ENCODE measurements at regions not wholly inside any gene's neighbourhood (a gene's known extent, or its start where the extent isn't known, plus 50 kb on each side); places are given as distances from the start of the nearest gene placed in this dataset.

GRCh38 chr12:75954041-75954440 is 77.5 kb downstream of the PHLDA1 start (continued):
- TF ChIP-seq, protein P1, sequence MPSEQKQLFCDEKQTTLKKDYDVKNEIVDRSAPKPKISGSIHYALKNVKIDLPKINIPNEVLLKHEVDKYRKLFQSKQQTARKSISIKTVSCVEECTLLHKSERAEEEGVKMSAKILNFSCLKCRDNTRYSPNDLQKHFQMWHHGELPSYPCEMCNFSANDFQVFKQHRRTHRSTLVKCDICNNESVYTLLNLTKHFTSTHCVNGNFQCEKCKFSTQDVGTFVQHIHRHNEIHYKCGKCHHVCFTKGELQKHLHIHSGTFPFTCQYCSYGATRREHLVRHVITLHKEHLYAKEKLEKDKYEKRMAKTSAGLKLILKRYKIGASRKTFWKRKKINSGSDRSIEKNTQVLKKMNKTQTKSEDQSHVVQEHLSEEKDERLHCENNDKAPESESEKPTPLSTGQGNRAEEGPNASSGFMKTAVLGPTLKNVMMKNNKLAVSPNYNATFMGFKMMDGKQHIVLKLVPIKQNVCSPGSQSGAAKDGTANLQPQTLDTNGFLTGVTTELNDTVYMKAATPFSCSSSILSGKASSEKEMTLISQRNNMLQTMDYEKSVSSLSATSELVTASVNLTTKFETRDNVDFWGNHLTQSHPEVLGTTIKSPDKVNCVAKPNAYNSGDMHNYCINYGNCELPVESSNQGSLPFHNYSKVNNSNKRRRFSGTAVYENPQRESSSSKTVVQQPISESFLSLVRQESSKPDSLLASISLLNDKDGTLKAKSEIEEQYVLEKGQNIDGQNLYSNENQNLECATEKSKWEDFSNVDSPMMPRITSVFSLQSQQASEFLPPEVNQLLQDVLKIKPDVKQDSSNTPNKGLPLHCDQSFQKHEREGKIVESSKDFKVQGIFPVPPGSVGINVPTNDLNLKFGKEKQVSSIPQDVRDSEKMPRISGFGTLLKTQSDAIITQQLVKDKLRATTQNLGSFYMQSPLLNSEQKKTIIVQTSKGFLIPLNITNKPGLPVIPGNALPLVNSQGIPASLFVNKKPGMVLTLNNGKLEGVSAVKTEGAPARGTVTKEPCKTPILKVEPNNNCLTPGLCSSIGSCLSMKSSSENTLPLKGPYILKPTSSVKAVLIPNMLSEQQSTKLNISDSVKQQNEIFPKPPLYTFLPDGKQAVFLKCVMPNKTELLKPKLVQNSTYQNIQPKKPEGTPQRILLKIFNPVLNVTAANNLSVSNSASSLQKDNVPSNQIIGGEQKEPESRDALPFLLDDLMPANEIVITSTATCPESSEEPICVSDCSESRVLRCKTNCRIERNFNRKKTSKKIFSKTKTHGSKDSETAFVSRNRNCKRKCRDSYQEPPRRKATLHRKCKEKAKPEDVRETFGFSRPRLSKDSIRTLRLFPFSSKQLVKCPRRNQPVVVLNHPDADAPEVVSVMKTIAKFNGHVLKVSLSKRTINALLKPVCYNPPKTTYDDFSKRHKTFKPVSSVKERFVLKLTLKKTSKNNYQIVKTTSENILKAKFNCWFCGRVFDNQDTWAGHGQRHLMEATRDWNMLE (tag by site-specific recombination; conservative IDR thresholded peaks at IDR 0.05; ENCODE audit: low read depth), result no peak

DNA sequence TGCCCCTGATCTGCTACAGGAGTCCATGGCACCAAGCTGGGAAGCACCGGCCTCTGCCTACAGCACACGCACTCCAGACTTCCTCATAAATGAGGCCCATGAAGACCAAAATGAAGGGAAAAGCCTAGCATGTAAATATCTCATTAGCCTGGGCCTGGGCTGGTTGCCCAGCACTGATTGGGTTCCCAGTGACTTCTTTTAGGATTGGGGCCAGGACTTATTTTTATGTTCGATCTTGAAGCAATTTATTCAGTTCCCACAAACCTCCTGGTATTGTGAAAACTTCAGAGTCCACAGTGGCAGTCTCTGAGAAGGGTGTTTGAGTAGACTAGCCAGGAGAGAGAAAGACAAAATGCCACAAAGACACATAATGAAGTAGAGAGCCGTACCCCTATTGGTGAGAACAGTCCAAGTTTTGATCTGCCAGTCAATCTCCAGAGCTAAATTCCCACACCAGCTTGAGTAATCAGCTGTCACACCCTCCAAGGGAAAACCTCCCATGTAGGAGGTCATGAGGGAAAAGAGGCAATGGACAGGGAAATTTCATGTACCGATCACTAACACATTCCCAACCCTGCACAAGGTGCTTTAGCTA is 78.2 kb downstream of the PHLDA1 start:
- CTCF ChIA-PET, result interaction anchor here (0.6 kb wide), 1 partner anchor 426 kb away, joined by 3 read pairs; no protein-coding TSS in a partner anchor

More for the DNA sequence above, 78.2 kb downstream of the PHLDA1 start:
- Histone ChIP-seq H3K9me3 (ENCODE audit: control insufficient read depth, insufficient read depth, low read depth, low read length) (no peaks in the 10 kb centered on the region), H3K4me3 (ENCODE audit: low read depth, low read length) (no peak overlapping the region), H3K36me3 (ENCODE audit: control insufficient read depth in 2 of 2, insufficient read depth in 1 of 2, low read length in 2 of 2) (no peaks in the 10 kb centered on the region), H3K27ac (ENCODE audit: extremely low read depth, low read depth, low read length) (no peak overlapping the region), H3K4me1 (ENCODE audit: control insufficient read depth, insufficient read depth, low read length) (no peaks in the 10 kb centered on the region; the same call in 1 of the 2 replicates)
- POLR2A ChIA-PET, result no interaction called here
- no peak for TF ChIP-seq PRDM10 (tag by site-specific recombination; IDR thresholded peaks at IDR 0.05)
- TF ChIP-seq, protein P2, sequence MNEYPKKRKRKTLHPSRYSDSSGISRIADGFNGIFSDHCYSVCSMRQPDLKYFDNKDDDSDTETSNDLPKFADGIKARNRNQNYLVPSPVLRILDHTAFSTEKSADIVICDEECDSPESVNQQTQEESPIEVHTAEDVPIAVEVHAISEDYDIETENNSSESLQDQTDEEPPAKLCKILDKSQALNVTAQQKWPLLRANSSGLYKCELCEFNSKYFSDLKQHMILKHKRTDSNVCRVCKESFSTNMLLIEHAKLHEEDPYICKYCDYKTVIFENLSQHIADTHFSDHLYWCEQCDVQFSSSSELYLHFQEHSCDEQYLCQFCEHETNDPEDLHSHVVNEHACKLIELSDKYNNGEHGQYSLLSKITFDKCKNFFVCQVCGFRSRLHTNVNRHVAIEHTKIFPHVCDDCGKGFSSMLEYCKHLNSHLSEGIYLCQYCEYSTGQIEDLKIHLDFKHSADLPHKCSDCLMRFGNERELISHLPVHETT (tag by site-specific recombination; IDR thresholded peaks at IDR 0.05), result no peak
- TF ChIP-seq, protein P3, sequence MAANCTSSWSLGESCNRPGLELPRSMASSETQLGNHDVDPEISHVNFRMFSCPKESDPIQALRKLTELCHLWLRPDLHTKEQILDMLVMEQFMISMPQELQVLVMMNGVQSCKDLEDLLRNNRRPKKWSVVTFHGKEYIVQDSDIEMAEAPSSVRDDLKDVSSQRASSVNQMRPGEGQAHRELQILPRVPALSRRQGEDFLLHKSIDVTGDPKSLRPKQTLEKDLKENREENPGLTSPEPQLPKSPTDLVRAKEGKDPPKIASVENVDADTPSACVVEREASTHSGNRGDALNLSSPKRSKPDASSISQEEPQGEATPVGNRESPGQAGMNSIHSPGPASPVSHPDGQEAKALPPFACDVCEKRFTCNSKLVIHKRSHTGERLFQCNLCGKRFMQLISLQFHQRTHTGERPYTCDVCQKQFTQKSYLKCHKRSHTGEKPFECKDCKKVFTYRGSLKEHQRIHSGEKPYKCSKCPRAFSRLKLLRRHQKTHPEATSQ (tag by site-specific recombination; IDR thresholded peaks at IDR 0.05), result no peak
- no peak for TF ChIP-seq SALL2 (tag by site-specific recombination; IDR thresholded peaks at IDR 0.05; ENCODE audit: borderline replicate concordance)
- TF ChIP-seq MYNN (tag by site-specific recombination; IDR thresholded peaks at IDR 0.05; ENCODE audit: borderline replicate concordance), result no peak
- TF ChIP-seq RBAK (tag by site-specific recombination; IDR thresholded peaks at IDR 0.05), result no peak
- no peak for TF ChIP-seq BCL11B (tag by site-specific recombination; IDR thresholded peaks at IDR 0.05; ENCODE audit: low read depth)
- TF ChIP-seq ZNF146 (tag by site-specific recombination; IDR thresholded peaks at IDR 0.05), result no peak
